RWPE1 (cell line): ENCODE measurements at regions not wholly inside any gene's neighbourhood (a gene's known extent, or its start where the extent isn't known, plus 50 kb on each side); places are given as distances from the start of the nearest gene placed in this dataset.

Source experiments
- CTCF ChIA-PET: fragments of 350-600 bp; sonication (Branson Sonifier 250); formaldehyde crosslinking; extraction: SDS; loops from one replicate; lab custom pipeline; 2021; lab: Yijun Ruan, JAX
- POLR2A ChIA-PET: fragments of 400-600 bp; formaldehyde crosslinking; extraction: SDS; loops from one replicate; lab custom pipeline; 2020; ENCODE audit warnings: antibody characterized with exemption; ENCODE audit not compliant: low non-redundant PET; lab: Yijun Ruan, JAX
- DNase-seq: peaks from one replicate; pipeline ENCODE4 v3.0.0; 2012; ENCODE audit warnings: low spot score
- H3K27ac ChIP-seq: fragments of 450-650 bp; 2 replicates; pipeline ENCODE4 v1.5.1; 2017
- CTCF ChIP-seq: fragments of 450-650 bp; conservative IDR thresholded peaks from 2 replicates; pipeline ENCODE4 v1.5.1; 2017; ENCODE audit warnings: low read depth, mild to moderate bottlenecking

GRCh38 chr5:57569601-57570000 lies 87.0 kb upstream of the ACTBL2 start:
- DNase-seq: no peak
- no peak overlapping the region for H3K27ac ChIP-seq
- ChIA-PET POLR2A (no interaction called here), CTCF (interaction anchor here (0.5 to 0.6 kb wide), 4 partner anchors 15 to 1952 kb away, joined by 3 to 4 read pairs (median 3); no protein-coding TSS in a partner anchor)
- no peak for TF ChIP-seq CTCF

- CTCF ChIA-PET: interaction anchor here (0.6 kb wide), 1 partner anchor 22 kb away, joined by 3 read pairs; no protein-coding TSS in a partner anchor
- no peak for DNase-seq
- no peak for TF ChIP-seq CTCF
- POLR2A ChIA-PET: no interaction called here
- H3K27ac ChIP-seq: no peak overlapping the region
Measured at GRCh38 chr5:57568136-57568535, 85.5 kb upstream of the ACTBL2 start.

- ChIA-PET POLR2A (no interaction called here), CTCF (interaction anchor here (0.5 kb wide), 1 partner anchor 553 kb away, joined by 4 read pairs; no protein-coding TSS in a partner anchor)
- no peak overlapping the region for H3K27ac ChIP-seq
- no peak for DNase-seq
- TF ChIP-seq CTCF: no peak
Measured at GRCh38 chr5:57566914-57567313, 84.3 kb upstream of the ACTBL2 start.

GRCh38 chr5:57561231-57561842 lies 78.7 kb upstream of the ACTBL2 start:
- no peak for DNase-seq
- POLR2A ChIA-PET: no interaction called here
- CTCF ChIA-PET: interaction anchor here (0.6 kb wide), 1 partner anchor 496 kb away, joined by 4 read pairs; no protein-coding TSS in a partner anchor
- H3K27ac ChIP-seq: no peak overlapping the region
- no peak for TF ChIP-seq CTCF

GRCh38 chr5:57559110-57559635 lies 76.6 kb upstream of the ACTBL2 start:
- H3K27ac ChIP-seq: no peak overlapping the region
- CTCF ChIA-PET: no interaction called here
- DNase-seq: no peak
- TF ChIP-seq CTCF: no peak
- POLR2A ChIA-PET: no interaction called here

- no peak for TF ChIP-seq CTCF
- no peak for DNase-seq
- POLR2A ChIA-PET: no interaction called here
- CTCF ChIA-PET: interaction anchor here (0.6 kb wide), 1 partner anchor 38 kb away, joined by 3 read pairs; no protein-coding TSS in a partner anchor
- no peak overlapping the region for H3K27ac ChIP-seq
Measured at GRCh38 chr5:57552033-57552432, 69.4 kb upstream of the ACTBL2 start.
